Smooth muscle cell (in vitro differentiated cells): ENCODE measurements at regions not wholly inside any gene's neighbourhood (a gene's known extent, or its start where the extent isn't known, plus 50 kb on each side); places are given as distances from the start of the nearest gene placed in this dataset.

Experiments used
- DNase-seq: peaks from one replicate; lab custom pipeline; 2025; ENCODE audit not compliant: unreplicated experiment; lab: John Stamatoyannopoulos, UW
- H2AFZ ChIP-seq: fragments of 200-600 bp; sonication (generic); 2 replicates; pipeline ENCODE4 v1.6.0; 2016; ENCODE audit warnings: antibody characterized with exemption, low read depth, mild to moderate bottlenecking
- H3F3A ChIP-seq: fragments of 200-600 bp; sonication (generic); 2 replicates; pipeline ENCODE4 v1.6.0; 2017; ENCODE audit warnings: antibody characterized with exemption, low read depth
- H3K27ac ChIP-seq: fragments of 200-600 bp; sonication (generic); 2 replicates; pipeline ENCODE4 v1.5.1; 2016; ENCODE audit warnings: low read depth, mild to moderate bottlenecking
- H3K27me3 ChIP-seq: fragments of 200-600 bp; sonication (generic); 2 replicates; pipeline ENCODE4 v1.6.1; 2016; ENCODE audit warnings: low read depth, mild to moderate bottlenecking
- H3K36me3 ChIP-seq: fragments of 200-600 bp; sonication (generic); 2 replicates; pipeline ENCODE4 v1.5.1; 2016; ENCODE audit warnings: low read depth
- H3K4me1 ChIP-seq: fragments of 200-600 bp; sonication (generic); 2 replicates; pipeline ENCODE4 v1.5.1; 2016; ENCODE audit warnings: low read depth
- H3K4me2 ChIP-seq: fragments of 200-600 bp; sonication (generic); 2 replicates; pipeline ENCODE4 v1.6.0; 2016; ENCODE audit warnings: mild to moderate bottlenecking
- H3K4me3 ChIP-seq: fragments of 200-600 bp; sonication (generic); 2 replicates; pipeline ENCODE4 v1.5.1; 2016; ENCODE audit warnings: mild to moderate bottlenecking
- H3K79me2 ChIP-seq: fragments of 200-600 bp; sonication (generic); 2 replicates; pipeline ENCODE4 v1.6.0; 2016; ENCODE audit warnings: low read depth, mild to moderate bottlenecking
- H3K9ac ChIP-seq: fragments of 200-600 bp; sonication (generic); 2 replicates; pipeline ENCODE4 v1.6.0; 2016; ENCODE audit warnings: low read depth
- H3K9me3 ChIP-seq: fragments of 200-600 bp; sonication (generic); replicated peaks from 2 replicates; pipeline ENCODE4 v1.5.1; 2016; ENCODE audit warnings: low read depth
- H4K20me1 ChIP-seq: fragments of 200-600 bp; sonication (generic); 2 replicates; pipeline ENCODE4 v1.6.0; 2016; ENCODE audit warnings: low read depth
- WGBS: methylation state at CpG from one replicate; pipeline ENCODE4 v1.1.7; 2016; ENCODE audit warnings: low lambda C conversion rate; 5-methylcytosine and 5-hydroxymethylcytosine counted together
- TF ChIP-seq, protein P1 (sequence below): fragments of 200-600 bp; sonication (generic); IDR thresholded peaks from 2 replicates; pipeline ENCODE4 v1.5.1; 2017; ENCODE audit warnings: borderline replicate concordance, mild to moderate bottlenecking, antibody characterized with exemption; ENCODE audit not compliant: insufficient read depth, poor library complexity, severe bottlenecking

GRCh38 chr10:2543142-2543886 lies 524.0 kb upstream of the PFKP start:
- Histone ChIP-seq H3K27me3 (no peaks in the 10 kb centered on the region), H3K27ac (no peak overlapping the region), H3K9ac (no peak overlapping the region), H3K36me3 (no peaks in the 10 kb centered on the region), H3K9me3 (no peaks in the 10 kb centered on the region), H3K79me2 (no peaks in the 10 kb centered on the region), H3K4me3 (no peak overlapping the region), H3K4me2 (no peak overlapping the region), H2AFZ (no peak overlapping the region), H4K20me1 (no peaks in the 10 kb centered on the region), H3K4me1 (no peaks in the 10 kb centered on the region), H3F3A (no peaks in the 10 kb centered on the region)
- TF ChIP-seq, protein P1, sequence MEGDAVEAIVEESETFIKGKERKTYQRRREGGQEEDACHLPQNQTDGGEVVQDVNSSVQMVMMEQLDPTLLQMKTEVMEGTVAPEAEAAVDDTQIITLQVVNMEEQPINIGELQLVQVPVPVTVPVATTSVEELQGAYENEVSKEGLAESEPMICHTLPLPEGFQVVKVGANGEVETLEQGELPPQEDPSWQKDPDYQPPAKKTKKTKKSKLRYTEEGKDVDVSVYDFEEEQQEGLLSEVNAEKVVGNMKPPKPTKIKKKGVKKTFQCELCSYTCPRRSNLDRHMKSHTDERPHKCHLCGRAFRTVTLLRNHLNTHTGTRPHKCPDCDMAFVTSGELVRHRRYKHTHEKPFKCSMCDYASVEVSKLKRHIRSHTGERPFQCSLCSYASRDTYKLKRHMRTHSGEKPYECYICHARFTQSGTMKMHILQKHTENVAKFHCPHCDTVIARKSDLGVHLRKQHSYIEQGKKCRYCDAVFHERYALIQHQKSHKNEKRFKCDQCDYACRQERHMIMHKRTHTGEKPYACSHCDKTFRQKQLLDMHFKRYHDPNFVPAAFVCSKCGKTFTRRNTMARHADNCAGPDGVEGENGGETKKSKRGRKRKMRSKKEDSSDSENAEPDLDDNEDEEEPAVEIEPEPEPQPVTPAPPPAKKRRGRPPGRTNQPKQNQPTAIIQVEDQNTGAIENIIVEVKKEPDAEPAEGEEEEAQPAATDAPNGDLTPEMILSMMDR = no peak
- WGBS = 83% methylated on average over 17 of the region's 17 CpGs
- DNase-seq = no peak

DNA sequence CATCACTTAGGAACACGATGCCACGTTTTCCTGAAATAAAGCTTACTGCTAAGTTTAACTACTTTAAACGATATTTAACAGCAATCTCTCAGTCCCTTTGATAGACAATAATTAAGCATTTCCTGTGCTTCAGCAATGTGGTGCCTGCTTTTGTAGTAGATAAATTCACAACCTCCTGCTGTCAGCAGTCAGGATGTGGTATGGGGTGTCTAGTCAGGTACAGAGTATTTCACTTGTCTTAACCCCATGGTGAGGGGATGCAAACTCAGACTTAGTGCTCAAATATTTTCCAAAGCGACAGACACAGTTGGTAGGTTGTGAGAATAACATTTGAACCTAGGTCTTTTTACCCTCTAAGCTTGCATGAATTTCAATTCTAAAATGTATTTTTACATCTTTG lies 526.2 kb upstream of the PFKP start:
- H3K79me2 ChIP-seq = no peaks in the 10 kb centered on the region
- no peaks in the 10 kb centered on the region for H4K20me1 ChIP-seq
- H3K27me3 ChIP-seq = no peaks in the 10 kb centered on the region
- WGBS = 75% methylated on average over 4 of the region's 4 CpGs
- TF ChIP-seq, protein P1 = no peak
- no peak overlapping the region for H2AFZ ChIP-seq
- H3K9ac ChIP-seq = no peak overlapping the region
- H3K9me3 ChIP-seq = no peaks in the 10 kb centered on the region
- no peaks in the 10 kb centered on the region for H3F3A ChIP-seq
- no peak overlapping the region for H3K4me3 ChIP-seq
- no peak overlapping the region for H3K27ac ChIP-seq
- no peak for DNase-seq
- no peaks in the 10 kb centered on the region for H3K36me3 ChIP-seq
- no peak overlapping the region for H3K4me2 ChIP-seq
- no peaks in the 10 kb centered on the region for H3K4me1 ChIP-seq

GRCh38 chr10:2529945-2530344 lies 537.4 kb upstream of the PFKP start:
- Histone ChIP-seq H4K20me1 (no peaks in the 10 kb centered on the region), H3K4me2 (no peak overlapping the region), H3F3A (no peaks in the 10 kb centered on the region), H3K4me1 (no peaks in the 10 kb centered on the region), H3K27me3 (no peaks in the 10 kb centered on the region), H2AFZ (no peak overlapping the region), H3K79me2 (no peaks in the 10 kb centered on the region), H3K9me3 (no peaks in the 10 kb centered on the region), H3K27ac (no peak overlapping the region), H3K4me3 (no peak overlapping the region), H3K36me3 (no peaks in the 10 kb centered on the region), H3K9ac (no peak overlapping the region)
- 72% methylated on average over 5 of the region's 5 CpGs for WGBS
- TF ChIP-seq, protein P1 = no peak
- no peak for DNase-seq

- Histone ChIP-seq H3K9me3 (no peaks in the 10 kb centered on the region), H3K27me3 (no peaks in the 10 kb centered on the region), H3K4me1 (no peaks in the 10 kb centered on the region), H2AFZ (no peak overlapping the region), H3K9ac (no peak overlapping the region), H3K79me2 (no peaks in the 10 kb centered on the region), H3F3A (no peaks in the 10 kb centered on the region), H3K4me3 (no peak overlapping the region), H3K27ac (no peak overlapping the region), H3K4me2 (no peak overlapping the region), H3K36me3 (no peaks in the 10 kb centered on the region), H4K20me1 (no peaks in the 10 kb centered on the region)
- TF ChIP-seq, protein P1 = no peak
- WGBS = 93% methylated on average over 12 of the region's 12 CpGs
- DNase-seq = no peak
These were observed 541.6 kb upstream of the PFKP start for GRCh38 chr10:2525781-2526180.
